ENCODE measurements at regions not wholly inside any gene's neighbourhood (a gene's known extent, or its start where the extent isn't known, plus 50 kb on each side); places are given as distances from the start of the nearest gene placed in this dataset.

DNA sequence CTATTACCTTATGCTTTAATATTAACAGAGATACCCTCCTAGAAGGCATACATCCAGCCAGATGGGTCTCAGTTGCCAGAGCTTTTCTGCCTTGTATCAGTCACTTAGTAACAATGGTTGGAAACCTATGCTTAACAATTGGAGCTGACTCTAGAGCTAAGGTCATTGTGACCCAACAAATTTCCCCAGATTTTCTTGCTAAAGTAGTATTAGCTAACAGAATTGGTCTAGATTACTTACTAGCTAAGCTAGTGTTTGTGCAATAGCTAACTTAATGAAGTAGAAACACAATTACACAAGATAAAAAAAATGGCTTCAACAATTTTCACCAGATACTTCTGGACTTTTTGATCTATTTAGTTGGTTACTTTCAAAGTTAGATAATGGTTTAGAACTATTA lies 236.9 kb downstream of the NSUN3 start:
- TF ChIP-seq CTCF (IDR thresholded peaks at IDR 0.05) (no peak), POLR2A (IDR thresholded peaks at IDR 0.05) (no peak)
